Aorta (tissue), 5 donors: ENCODE measurements at regions not wholly inside any gene's neighbourhood (a gene's known extent, or its start where the extent isn't known, plus 50 kb on each side); places are given as distances from the start of the nearest gene placed in this dataset.

Experiments used
- ATAC-seq: fragments of 200-7000 bp; cut with Tn5 transposase; one replicate; pipeline ENCODE4 v1.9.1; 2022; ENCODE audit warnings: moderate library complexity; ENCODE audit not compliant: low FRiP score
- DNase-seq, 2 donors: peaks; one replicate each; pipeline ENCODE4 v3.0.0-alpha.2; 2020
- H3K27ac ChIP-seq, 2 donors: one replicate each; pipeline ENCODE4 v1.5.1; 2013; ENCODE audit warnings: low read length in 2 of 2, mild to moderate bottlenecking in 2 of 2, moderate library complexity in 2 of 2, control low read depth in 1 of 2, inconsistent platforms in 1 of 2, low read depth in 1 of 2
- H3K27me3 ChIP-seq, 2 donors: one replicate each; pipeline ENCODE4 v1.6.1; 2013; ENCODE audit warnings: control low read depth in 1 of 2, low read length in 1 of 2, mild to moderate bottlenecking in 1 of 2, moderate library complexity in 1 of 2; ENCODE audit not compliant: insufficient read depth in 2 of 2, control insufficient read depth in 1 of 2
- H3K36me3 ChIP-seq, 2 donors: one replicate each; pipeline ENCODE4 v1.6.1; 2013; ENCODE audit warnings: control low read depth in 1 of 2, low read length in 1 of 2, mild to moderate bottlenecking in 1 of 2; ENCODE audit not compliant: insufficient read depth in 2 of 2, control insufficient read depth in 1 of 2
- H3K4me1 ChIP-seq, 2 donors: one replicate each; pipeline ENCODE4 v1.6.1; 2013; ENCODE audit warnings: low read length in 2 of 2, control low read depth in 1 of 2, mild to moderate bottlenecking in 1 of 2, moderate library complexity in 1 of 2; ENCODE audit not compliant: insufficient read depth in 2 of 2, control insufficient read depth in 1 of 2
- H3K4me3 ChIP-seq, 2 donors: one replicate each; pipeline ENCODE4 v1.5.1; 2013; ENCODE audit warnings: low read length in 2 of 2, control low read depth in 1 of 2, mild to moderate bottlenecking in 1 of 2
- H3K9me3 ChIP-seq: one replicate; pipeline ENCODE4 v1.6.1; 2013; ENCODE audit warnings: mild to moderate bottlenecking, low read length; ENCODE audit not compliant: control insufficient read depth
- WGBS, 2 donors: extraction: QIAGEN DNeasy Blood & Tissue Kit; methylation state at CpG; one replicate each; pipeline ENCODE4 v1.1.7; 2013; 5-methylcytosine and 5-hydroxymethylcytosine counted together
- intact Hi-C, 2 donors: fragments of 100-400 bp; cut with DNase I; formaldehyde crosslinking; loops; one replicate each; pipeline versions ENCODE4 v1.14.2 to v1.15.0; 2022
- donor health status: healthy with polysubstance abuse.
- donor health status: Bipolar disorder and iron deficiency.
- donor health status: DM: no; HTN: no; CAD: no.
- donor health status: DM: no; HTN: no; CAD: no.
- donor health status: DM: yes; HTN: yes; CAD: no.

DNA sequence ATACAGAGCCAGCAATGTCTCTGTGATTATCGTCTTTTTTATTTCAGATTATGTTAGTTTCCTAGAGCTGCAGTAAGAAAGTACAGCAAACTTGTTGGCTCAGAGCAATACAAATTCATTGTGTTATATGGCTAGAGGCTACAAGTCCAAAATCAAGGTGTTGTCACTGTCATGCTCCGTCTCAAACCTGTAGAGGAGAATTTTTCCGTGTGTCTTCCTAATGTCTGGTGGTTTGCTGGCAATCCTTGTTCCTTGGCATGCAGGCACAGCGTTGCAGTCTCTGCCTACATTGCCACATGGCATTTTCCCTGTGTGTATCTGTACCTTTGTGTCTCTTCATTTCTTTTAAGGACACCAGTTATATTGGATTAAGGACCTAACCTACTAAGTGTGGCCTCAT lies 244.4 kb downstream of the LRRIQ3 start:
- WGBS, 2 donors, result 82 to 88% methylated on average over 4 of the region's 4 CpGs

DNA sequence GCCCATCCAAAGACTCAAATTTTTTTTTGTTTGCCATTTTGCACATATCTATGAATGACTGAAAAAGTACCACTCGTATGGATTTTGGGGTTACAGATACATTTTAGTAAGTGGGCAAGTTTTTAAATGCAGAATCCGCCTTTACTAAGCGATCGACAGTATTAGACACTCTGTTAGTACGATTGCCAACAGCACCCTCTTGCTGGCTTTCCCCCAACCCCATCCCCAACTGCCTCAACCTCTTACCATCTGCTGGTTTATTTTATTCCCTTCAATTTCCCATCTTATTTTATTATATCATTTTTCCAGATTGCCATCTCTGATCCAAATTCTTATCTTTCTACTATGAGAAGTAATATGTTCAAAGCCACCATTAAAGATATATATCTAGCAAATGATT lies 244.8 kb downstream of the LRRIQ3 start:
- intact Hi-C loops, result no loop called here
- Histone ChIP-seq H3K9me3 (no peaks in the 10 kb centered on the region), H3K4me3 (no peak overlapping the region), H3K36me3 (no peaks in the 10 kb centered on the region), H3K4me1 (no peaks in the 10 kb centered on the region), H3K27ac (no peak overlapping the region), H3K27me3 (no peaks in the 10 kb centered on the region)
- no peak for ATAC-seq
- 89 to 91% methylated on average over 5 of the region's 5 CpGs for WGBS, 2 donors
- no peak for DNase-seq

More for the DNA sequence above, 244.4 kb downstream of the LRRIQ3 start:
- Histone ChIP-seq H3K36me3 (no peaks in the 10 kb centered on the region), H3K4me3 (no peak overlapping the region), H3K27me3 (no peaks in the 10 kb centered on the region), H3K9me3 (no peaks in the 10 kb centered on the region), H3K4me1 (no peaks in the 10 kb centered on the region), H3K27ac (no peak overlapping the region)
- ATAC-seq, result no peak
- intact Hi-C loops, result no loop called here
- no peak for DNase-seq

DNA sequence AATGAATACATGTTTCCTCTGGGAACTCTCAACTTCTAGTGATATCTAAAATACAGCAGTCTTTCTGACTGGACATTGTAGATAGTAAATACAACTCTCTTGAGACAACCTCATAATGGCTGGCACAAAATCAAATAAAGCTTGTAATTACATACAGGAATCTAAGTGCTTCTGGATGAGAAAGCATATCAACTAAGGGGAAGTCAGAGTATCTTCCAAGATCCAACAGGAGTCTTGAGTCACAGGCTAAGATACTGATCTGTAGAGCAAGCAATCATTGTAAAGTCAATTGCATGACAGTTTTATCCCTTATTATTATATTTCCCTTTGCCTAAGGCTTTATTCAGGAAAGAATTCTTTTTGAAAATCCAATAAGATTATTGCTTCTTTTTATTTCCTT lies 249.9 kb downstream of the LRRIQ3 start:
- Histone ChIP-seq H3K9me3 (no peaks in the 10 kb centered on the region), H3K4me3 (no peak overlapping the region), H3K4me1 (no peaks in the 10 kb centered on the region), H3K36me3 (no peaks in the 10 kb centered on the region), H3K27ac (no peak overlapping the region), H3K27me3 (no peaks in the 10 kb centered on the region)
- intact Hi-C loops, result no loop called here
- DNase-seq (no peak), ATAC-seq (no peak)

DNA sequence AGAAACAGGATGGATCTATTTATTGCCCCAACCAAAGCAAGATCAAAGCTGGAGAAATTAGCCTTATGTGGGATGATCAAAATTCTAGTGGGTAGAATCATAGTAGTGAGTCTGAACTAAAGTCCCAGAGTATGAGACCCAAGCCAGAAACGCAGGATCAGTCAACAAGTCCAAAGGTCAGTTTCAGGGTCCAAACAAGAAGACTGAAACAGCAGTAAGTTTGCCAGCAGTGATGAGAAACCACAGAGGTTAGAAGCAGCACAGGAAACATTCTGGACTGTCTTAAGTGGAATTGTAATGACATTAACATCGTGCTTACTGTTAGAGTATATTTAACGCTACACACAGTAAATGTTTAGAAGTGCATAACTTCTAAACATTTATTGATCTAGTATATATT lies 251.0 kb downstream of the LRRIQ3 start:
- H3K27me3 ChIP-seq, result no peaks in the 10 kb centered on the region
- H3K9me3 ChIP-seq, result no peaks in the 10 kb centered on the region
- H3K4me3 ChIP-seq, result no peak overlapping the region
- DNase-seq (no peak), ATAC-seq (no peak)
- no peak overlapping the region for H3K27ac ChIP-seq
- 80 to 82% methylated on average over 3 of the region's 3 CpGs for WGBS, 2 donors
- no peaks in the 10 kb centered on the region for H3K4me1 ChIP-seq
- intact Hi-C loops, result no loop called here
- no peaks in the 10 kb centered on the region for H3K36me3 ChIP-seq

DNA sequence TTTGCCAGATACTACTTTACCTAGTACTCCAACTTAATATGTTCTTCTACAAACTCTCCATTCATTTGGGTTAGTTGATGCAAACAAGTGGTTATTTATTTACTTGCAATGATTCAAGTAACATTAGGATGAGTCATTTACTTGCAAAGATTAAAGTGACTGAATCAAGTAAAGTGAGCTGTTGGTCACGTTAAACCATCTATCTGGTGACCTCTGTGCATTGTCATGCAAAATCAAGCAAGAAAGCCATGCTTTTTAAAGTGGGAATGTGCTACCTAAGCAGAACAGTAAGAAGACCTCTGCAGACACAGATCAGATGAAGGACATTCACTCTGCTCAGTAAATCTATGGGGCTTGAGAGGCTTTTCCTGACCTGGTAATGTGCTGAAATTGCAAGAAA lies 254.7 kb downstream of the LRRIQ3 start:
- ATAC-seq (no peak), DNase-seq (no peak)
- Histone ChIP-seq H3K27me3 (no peaks in the 10 kb centered on the region), H3K4me3 (no peak overlapping the region), H3K9me3 (no peaks in the 10 kb centered on the region), H3K27ac (no peak overlapping the region), H3K36me3 (no peaks in the 10 kb centered on the region), H3K4me1 (no peaks in the 10 kb centered on the region)
- WGBS, 2 donors, result 3 to 12% methylated on average over 1 of the region's 1 CpG
- intact Hi-C loops, result no loop called here

DNA sequence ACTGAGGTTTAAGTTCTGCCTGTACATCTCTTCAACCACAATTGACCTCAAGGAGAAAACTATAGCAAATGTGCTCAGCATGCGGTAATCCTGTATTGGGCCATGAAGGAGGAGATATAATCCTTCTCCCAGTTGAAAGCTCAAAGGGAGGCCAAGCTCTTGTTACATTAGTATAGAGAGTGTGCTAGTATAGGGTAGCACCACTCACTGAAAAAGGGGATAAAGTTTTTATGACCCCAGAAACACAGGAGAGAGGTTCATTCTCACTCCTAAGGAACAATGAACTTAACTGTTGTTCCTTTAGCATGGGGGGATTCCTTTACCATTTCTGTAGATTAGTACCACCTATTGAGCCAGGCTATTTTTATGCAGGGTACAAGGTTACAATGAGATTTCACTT lies 267.7 kb downstream of the LRRIQ3 start:
- intact Hi-C loops, result no loop called here
- Histone ChIP-seq H3K9me3 (peaks cover 1% of the 10 kb centered on the region), H3K27me3 (peaks cover 0 to 1% of the 10 kb centered on the region in 2 donors), H3K27ac (no peak overlapping the region), H3K36me3 (no peaks in the 10 kb centered on the region), H3K4me1 (no peaks in the 10 kb centered on the region), H3K4me3 (no peak overlapping the region)
- WGBS, 2 donors, result 88 to 89% methylated on average over 1 of the region's 1 CpG
- ATAC-seq, result no peak
- no peak for DNase-seq

DNA sequence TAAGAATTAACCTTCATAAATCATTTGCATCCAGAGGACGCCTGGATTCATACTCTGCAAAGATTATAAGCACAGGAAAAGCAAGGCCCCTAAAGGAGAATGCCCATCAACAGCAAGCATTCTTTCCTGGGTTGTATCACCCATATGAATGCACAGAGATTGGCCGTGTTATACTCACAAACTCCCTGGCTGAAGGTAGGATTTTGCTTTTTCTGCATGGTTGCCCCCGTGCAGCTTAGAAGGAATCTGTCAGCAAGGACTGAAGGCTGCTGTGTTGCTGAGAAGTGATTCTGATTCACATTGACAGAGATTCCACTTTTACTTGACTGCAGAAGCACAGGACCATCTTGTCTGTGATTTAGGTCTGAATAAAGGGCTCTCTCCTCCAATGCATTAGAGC lies 283.0 kb downstream of the LRRIQ3 start:
- Histone ChIP-seq H3K9me3 (peaks cover 5% of the 10 kb centered on the region), H3K27ac (no peak overlapping the region), H3K36me3 (no peaks in the 10 kb centered on the region), H3K4me3 (no peak overlapping the region), H3K27me3 (no peaks in the 10 kb centered on the region), H3K4me1 (no peaks in the 10 kb centered on the region)
- WGBS, 2 donors, result 16 to 20% methylated on average over 3 of the region's 3 CpGs
- DNase-seq (no peak), ATAC-seq (no peak)
- intact Hi-C loops, result no loop called here

DNA sequence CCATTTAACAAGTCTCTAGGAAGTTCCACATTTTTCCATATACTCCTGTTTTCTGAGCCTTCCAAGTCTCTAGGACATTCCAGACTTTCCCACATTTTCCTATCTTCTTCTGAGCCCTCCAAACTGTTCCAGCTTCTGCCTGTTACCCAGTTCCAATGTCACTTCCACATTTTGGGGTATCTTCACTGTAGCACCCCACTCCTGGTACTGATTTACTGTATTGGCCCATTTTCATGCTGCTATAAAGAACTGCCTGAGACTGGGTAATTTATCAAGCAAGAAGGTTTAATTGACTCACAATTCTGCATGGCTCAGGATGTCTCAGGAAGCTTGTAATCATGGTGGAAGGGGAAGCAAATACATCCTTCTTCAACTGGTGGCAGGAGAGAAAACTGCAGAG lies 285.0 kb downstream of the LRRIQ3 start:
- H3K9me3 ChIP-seq, result peaks cover 5% of the 10 kb centered on the region
- no peaks in the 10 kb centered on the region for H3K27me3 ChIP-seq
- intact Hi-C loops, result no loop called here
- no peaks in the 10 kb centered on the region for H3K4me1 ChIP-seq
- H3K4me3 ChIP-seq, result no peak overlapping the region
- ATAC-seq (no peak), DNase-seq (no peak)
- no peak overlapping the region for H3K27ac ChIP-seq
- no peaks in the 10 kb centered on the region for H3K36me3 ChIP-seq

DNA sequence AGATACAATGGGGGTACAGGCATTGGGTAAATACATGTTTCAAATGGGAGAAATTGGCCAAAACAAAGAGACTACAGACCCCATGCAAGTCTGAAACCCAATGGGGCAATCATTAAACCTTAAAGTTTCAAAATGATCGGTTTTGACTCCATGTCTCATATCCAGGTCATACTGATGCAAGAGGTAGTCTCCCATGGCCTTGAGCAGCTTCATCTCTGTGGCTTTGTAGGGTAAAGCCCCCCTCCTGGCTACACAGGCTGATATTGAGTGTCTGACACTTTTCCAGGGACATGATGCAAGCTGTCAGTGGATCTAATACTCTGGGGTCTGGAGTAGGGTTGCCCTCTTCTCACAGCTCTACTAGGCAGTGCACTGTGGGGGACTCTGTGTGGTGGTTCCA lies 286.1 kb downstream of the LRRIQ3 start:
- intact Hi-C loops, result no loop called here
- Histone ChIP-seq H3K4me1 (no peaks in the 10 kb centered on the region), H3K4me3 (no peak overlapping the region), H3K9me3 (peaks cover 5% of the 10 kb centered on the region), H3K36me3 (no peaks in the 10 kb centered on the region), H3K27ac (no peak overlapping the region), H3K27me3 (no peaks in the 10 kb centered on the region)
- ATAC-seq (no peak), DNase-seq (no peak)
- 90 to 96% methylated on average over 1 of the region's 1 CpG for WGBS, 2 donors

DNA sequence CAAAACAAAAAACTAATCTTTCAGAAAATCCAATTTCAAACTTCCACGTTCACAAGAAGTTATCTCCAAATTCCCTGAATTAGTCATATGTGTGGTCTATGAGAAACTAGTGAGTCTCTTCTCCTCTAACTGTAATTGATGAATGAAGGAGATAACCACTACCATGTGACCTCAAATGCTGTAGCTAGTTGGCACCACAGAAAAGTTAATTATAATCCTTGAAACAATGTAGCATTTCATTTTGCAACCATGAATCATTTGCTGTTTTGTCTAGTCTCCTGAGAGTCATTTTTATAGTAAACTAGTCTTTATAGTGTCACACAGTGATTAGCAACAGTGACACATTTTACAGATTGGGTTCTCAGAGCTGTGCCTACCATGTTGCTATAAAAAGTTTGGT lies 287.5 kb downstream of the LRRIQ3 start:
- no peaks in the 10 kb centered on the region for H3K4me1 ChIP-seq
- 38 to 43% methylated on average over 1 of the region's 1 CpG for WGBS, 2 donors
- no peaks in the 10 kb centered on the region for H3K27me3 ChIP-seq
- H3K27ac ChIP-seq, result no peak overlapping the region
- no peak for ATAC-seq
- intact Hi-C loops, result no loop called here
- H3K4me3 ChIP-seq, result no peak overlapping the region
- H3K9me3 ChIP-seq, result peaks cover 5% of the 10 kb centered on the region
- no peaks in the 10 kb centered on the region for H3K36me3 ChIP-seq
- no peak for DNase-seq
